ENCODE measurements at regions not wholly inside any gene's neighbourhood (a gene's known extent, or its start where the extent isn't known, plus 50 kb on each side); places are given as distances from the start of the nearest gene placed in this dataset.

DNA sequence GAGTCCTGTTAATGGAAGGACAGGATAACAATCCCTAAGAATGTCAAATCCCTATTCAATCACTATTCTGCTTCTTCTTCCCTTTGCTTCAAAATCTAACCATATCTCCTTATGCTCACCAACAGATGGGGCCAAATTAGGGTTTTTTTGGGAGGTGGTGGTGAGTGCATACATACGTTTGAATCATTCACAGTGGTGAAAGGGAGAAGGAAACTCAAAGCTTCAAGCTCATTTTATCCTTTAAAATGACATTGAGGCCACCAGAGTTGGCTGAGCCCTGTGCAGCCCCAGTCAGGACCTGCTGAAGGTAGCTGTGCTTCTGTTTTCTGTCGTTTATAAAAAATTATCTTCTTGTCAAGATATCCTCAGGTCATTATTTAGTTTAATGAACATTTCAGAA lies 607.5 kb upstream of the AGTR1 start:
- TF ChIP-seq, protein P1, sequence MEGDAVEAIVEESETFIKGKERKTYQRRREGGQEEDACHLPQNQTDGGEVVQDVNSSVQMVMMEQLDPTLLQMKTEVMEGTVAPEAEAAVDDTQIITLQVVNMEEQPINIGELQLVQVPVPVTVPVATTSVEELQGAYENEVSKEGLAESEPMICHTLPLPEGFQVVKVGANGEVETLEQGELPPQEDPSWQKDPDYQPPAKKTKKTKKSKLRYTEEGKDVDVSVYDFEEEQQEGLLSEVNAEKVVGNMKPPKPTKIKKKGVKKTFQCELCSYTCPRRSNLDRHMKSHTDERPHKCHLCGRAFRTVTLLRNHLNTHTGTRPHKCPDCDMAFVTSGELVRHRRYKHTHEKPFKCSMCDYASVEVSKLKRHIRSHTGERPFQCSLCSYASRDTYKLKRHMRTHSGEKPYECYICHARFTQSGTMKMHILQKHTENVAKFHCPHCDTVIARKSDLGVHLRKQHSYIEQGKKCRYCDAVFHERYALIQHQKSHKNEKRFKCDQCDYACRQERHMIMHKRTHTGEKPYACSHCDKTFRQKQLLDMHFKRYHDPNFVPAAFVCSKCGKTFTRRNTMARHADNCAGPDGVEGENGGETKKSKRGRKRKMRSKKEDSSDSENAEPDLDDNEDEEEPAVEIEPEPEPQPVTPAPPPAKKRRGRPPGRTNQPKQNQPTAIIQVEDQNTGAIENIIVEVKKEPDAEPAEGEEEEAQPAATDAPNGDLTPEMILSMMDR (conservative IDR thresholded peaks at IDR 0.05; ENCODE audit: low read depth, low read length) = no peak
- TF ChIP-seq EZH2 (IDR thresholded peaks at IDR 0.05; ENCODE audit: borderline replicate concordance, low read depth, low read length, poor library complexity, severe bottlenecking) = no peak

All from A673 (cell line).